ENCODE measurements at regions not wholly inside any gene's neighbourhood (a gene's known extent, or its start where the extent isn't known, plus 50 kb on each side); places are given as distances from the start of the nearest gene placed in this dataset.

GRCh38 chr7:41792120-41792519, 89.2 kb upstream of the INHBA start:
- TF ChIP-seq, protein P1, sequence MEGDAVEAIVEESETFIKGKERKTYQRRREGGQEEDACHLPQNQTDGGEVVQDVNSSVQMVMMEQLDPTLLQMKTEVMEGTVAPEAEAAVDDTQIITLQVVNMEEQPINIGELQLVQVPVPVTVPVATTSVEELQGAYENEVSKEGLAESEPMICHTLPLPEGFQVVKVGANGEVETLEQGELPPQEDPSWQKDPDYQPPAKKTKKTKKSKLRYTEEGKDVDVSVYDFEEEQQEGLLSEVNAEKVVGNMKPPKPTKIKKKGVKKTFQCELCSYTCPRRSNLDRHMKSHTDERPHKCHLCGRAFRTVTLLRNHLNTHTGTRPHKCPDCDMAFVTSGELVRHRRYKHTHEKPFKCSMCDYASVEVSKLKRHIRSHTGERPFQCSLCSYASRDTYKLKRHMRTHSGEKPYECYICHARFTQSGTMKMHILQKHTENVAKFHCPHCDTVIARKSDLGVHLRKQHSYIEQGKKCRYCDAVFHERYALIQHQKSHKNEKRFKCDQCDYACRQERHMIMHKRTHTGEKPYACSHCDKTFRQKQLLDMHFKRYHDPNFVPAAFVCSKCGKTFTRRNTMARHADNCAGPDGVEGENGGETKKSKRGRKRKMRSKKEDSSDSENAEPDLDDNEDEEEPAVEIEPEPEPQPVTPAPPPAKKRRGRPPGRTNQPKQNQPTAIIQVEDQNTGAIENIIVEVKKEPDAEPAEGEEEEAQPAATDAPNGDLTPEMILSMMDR (IDR thresholded peaks at IDR 0.05; ENCODE audit: low read depth, low read length, missing input control) = no peak
- TF ChIP-seq GABPA (IDR thresholded peaks at IDR 0.05 in 1 of 2, conservative IDR thresholded peaks at IDR 0.05 in 1 of 2) (no peak), MAX (IDR thresholded peaks at IDR 0.05) (no peak), RXRA (IDR thresholded peaks at IDR 0.05) (no peak), TAF1 (conservative IDR thresholded peaks at IDR 0.05) (no peak), JUND (IDR thresholded peaks at IDR 0.05) (no peak), REST (IDR thresholded peaks at IDR 0.05) (no peak), SP1 (IDR thresholded peaks at IDR 0.05) (no peak), FOXA1 (IDR thresholded peaks at IDR 0.05) (no peak), YY1 (IDR thresholded peaks at IDR 0.05) (no peak), RAD21 (IDR thresholded peaks at IDR 0.05) (no peak)
